ENCODE measurements at regions not wholly inside any gene's neighbourhood (a gene's known extent, or its start where the extent isn't known, plus 50 kb on each side); places are given as distances from the start of the nearest gene placed in this dataset.
A peak's percentile ranks its signal among the peaks of the same experiment; 100 is the strongest.

GRCh38 chr10:9209105-9209798 lies 1154.8 kb downstream of the GATA3 start:
- TF ChIP-seq CTCF (IDR thresholded peaks at IDR 0.05; ENCODE audit: low read depth, low read length, poor library complexity, severe bottlenecking): peak; percentile 83
- no peak for TF ChIP-seq EZH2phosphoT487 (IDR thresholded peaks at IDR 0.05; ENCODE audit: borderline replicate concordance, low read length)
- Histone ChIP-seq H3K4me2 (ENCODE audit: low read length) (no peak overlapping the region; the same call in 1 of the 2 replicates), H3F3A (ENCODE audit: control insufficient read depth, insufficient read depth) (no peaks in the 10 kb centered on the region), H3K9me3 (ENCODE audit: control insufficient read depth, insufficient read depth, low read length) (no peaks in the 10 kb centered on the region), H3K79me2 (ENCODE audit: control insufficient read depth, low read length) (no peaks in the 10 kb centered on the region), H3K4me1 (ENCODE audit: control insufficient read depth, low read length) (no peaks in the 10 kb centered on the region), H3K27ac (ENCODE audit: low read depth, low read length) (no peak overlapping the region), H3K27me3 (ENCODE audit: control insufficient read depth, low read length) (no peaks in the 10 kb centered on the region; the same call in 1 of the 2 replicates), H3K4me3 (ENCODE audit: low read length) (no peak overlapping the region), H4K20me1 (ENCODE audit: control insufficient read depth, insufficient read depth, low read depth, low read length) (no peaks in the 10 kb centered on the region), H3K36me3 (ENCODE audit: control insufficient read depth, low read length) (no peaks in the 10 kb centered on the region), H3K9me2 (replicated peaks; ENCODE audit: control insufficient read depth, low read length) (no peaks in the 10 kb centered on the region)

- H3K27ac ChIP-seq (ENCODE audit: low read depth, low read length): no peak overlapping the region
- no peaks in the 10 kb centered on the region for H3K9me3 ChIP-seq (ENCODE audit: control insufficient read depth, insufficient read depth, low read length)
- no peaks in the 10 kb centered on the region for H3K4me1 ChIP-seq (ENCODE audit: control insufficient read depth, low read length)
- no peaks in the 10 kb centered on the region; the same call in 1 of the 2 replicates for H3K27me3 ChIP-seq (ENCODE audit: control insufficient read depth, low read length)
- no peaks in the 10 kb centered on the region for H4K20me1 ChIP-seq (ENCODE audit: control insufficient read depth, insufficient read depth, low read depth, low read length)
- TF ChIP-seq EZH2phosphoT487 (IDR thresholded peaks at IDR 0.05; ENCODE audit: borderline replicate concordance, low read length) (no peak), CTCF (IDR thresholded peaks at IDR 0.05; ENCODE audit: low read depth, low read length, poor library complexity, severe bottlenecking) (no peak)
- H3K36me3 ChIP-seq (ENCODE audit: control insufficient read depth, low read length): no peaks in the 10 kb centered on the region
- H3K4me3 ChIP-seq (ENCODE audit: low read length): no peak overlapping the region
- no peak overlapping the region for H3K4me2 ChIP-seq (ENCODE audit: low read length)
- H3K79me2 ChIP-seq (ENCODE audit: control insufficient read depth, low read length): no peaks in the 10 kb centered on the region
- H3K9me2 ChIP-seq (replicated peaks; ENCODE audit: control insufficient read depth, low read length): no peaks in the 10 kb centered on the region
- H3F3A ChIP-seq (ENCODE audit: control insufficient read depth, insufficient read depth): no peaks in the 10 kb centered on the region
Observed at GRCh38 chr10:9211228-9211627, 1156.7 kb downstream of the GATA3 start.

- Histone ChIP-seq H3K4me3 (ENCODE audit: low read length) (no peak overlapping the region), H3K9me2 (replicated peaks; ENCODE audit: control insufficient read depth, low read length) (no peaks in the 10 kb centered on the region), H4K20me1 (ENCODE audit: control insufficient read depth, insufficient read depth, low read depth, low read length) (no peaks in the 10 kb centered on the region), H3K4me1 (ENCODE audit: control insufficient read depth, low read length) (no peaks in the 10 kb centered on the region), H3K27ac (ENCODE audit: low read depth, low read length) (no peak overlapping the region), H3K9me3 (ENCODE audit: control insufficient read depth, insufficient read depth, low read length) (no peaks in the 10 kb centered on the region), H3K27me3 (ENCODE audit: control insufficient read depth, low read length) (no peaks in the 10 kb centered on the region; the same call in 1 of the 2 replicates), H3K79me2 (ENCODE audit: control insufficient read depth, low read length) (no peaks in the 10 kb centered on the region), H3K36me3 (ENCODE audit: control insufficient read depth, low read length) (no peaks in the 10 kb centered on the region), H3K4me2 (ENCODE audit: low read length) (no peak overlapping the region), H3F3A (ENCODE audit: control insufficient read depth, insufficient read depth) (no peaks in the 10 kb centered on the region)
- no peak for TF ChIP-seq CTCF (IDR thresholded peaks at IDR 0.05; ENCODE audit: low read depth, low read length, poor library complexity, severe bottlenecking)
Observed at GRCh38 chr10:9214618-9215017, 1160.1 kb downstream of the GATA3 start.

All from DOHH2 (cell line).